Adipocyte (in vitro differentiated cells): ENCODE measurements at regions not wholly inside any gene's neighbourhood (a gene's known extent, or its start where the extent isn't known, plus 50 kb on each side); places are given as distances from the start of the nearest gene placed in this dataset.
"Not testable (repeated sequence)": the region's sequence is repeated elsewhere in the genome, so short reads cannot be mapped to it uniquely, and the experiment has no call there.

Experiments
- DNase-seq: peaks from one replicate; pipeline ENCODE4 v3.0.0-alpha.2; 2015; ENCODE audit warnings: low read depth
- H3K27me3 ChIP-seq: replicated peaks from 2 replicates; pipeline ENCODE4 v1.7.0; 2013; ENCODE audit warnings: mild to moderate bottlenecking, low read length, moderate library complexity; ENCODE audit not compliant: control insufficient read depth, insufficient read depth
- H3K36me3 ChIP-seq: 2 replicates; pipeline ENCODE4 v1.7.0; 2013; ENCODE audit warnings: low read length, mild to moderate bottlenecking, moderate library complexity; ENCODE audit not compliant: control insufficient read depth, insufficient read depth, severe bottlenecking
- H3K4me1 ChIP-seq: 2 replicates; pipeline ENCODE4 v1.7.0; 2013; ENCODE audit warnings: mild to moderate bottlenecking, low read length, moderate library complexity; ENCODE audit not compliant: control insufficient read depth, insufficient read depth
- H3K4me3 ChIP-seq: 2 replicates; pipeline ENCODE4 v1.7.0; 2013; ENCODE audit warnings: mild to moderate bottlenecking, low read length, moderate library complexity
- H3K9ac ChIP-seq: 2 replicates; pipeline ENCODE4 v1.7.0; 2013; ENCODE audit warnings: mild to moderate bottlenecking, low read length, moderate library complexity
- H3K9me3 ChIP-seq: 2 replicates; pipeline ENCODE4 v1.7.0; 2013; ENCODE audit warnings: mild to moderate bottlenecking, low read length, moderate library complexity; ENCODE audit not compliant: control insufficient read depth

- Histone ChIP-seq H3K36me3 (no peaks in the 10 kb centered on the region), H3K9ac (no peak overlapping the region), H3K9me3 (no peaks in the 10 kb centered on the region), H3K4me3 (no peak overlapping the region), H3K27me3 (no peaks in the 10 kb centered on the region), H3K4me1 (peaks cover 25% of the 10 kb centered on the region)
- no peak for DNase-seq
These were observed 120.4 kb upstream of the STX18 start for GRCh38 chr4:4662230-4662629.

GRCh38 chr4:4659871-4660651 is 118.2 kb upstream of the STX18 start:
- DNase-seq = peak; percentile 79

GRCh38 chr4:4658052-4658451 is 116.2 kb upstream of the STX18 start:
- H3K9me3 ChIP-seq = no peaks in the 10 kb centered on the region
- no peak overlapping the region for H3K9ac ChIP-seq
- H3K4me1 ChIP-seq = peaks cover 14% of the 10 kb centered on the region
- no peaks in the 10 kb centered on the region for H3K36me3 ChIP-seq
- H3K4me3 ChIP-seq = no peak overlapping the region
- no peaks in the 10 kb centered on the region for H3K27me3 ChIP-seq
- DNase-seq = no peak

More at GRCh38 chr4:4659871-4660651, 118.2 kb upstream of the STX18 start:
- no peaks in the 10 kb centered on the region for H3K27me3 ChIP-seq
- H3K4me3 ChIP-seq = no peak overlapping the region
- H3K36me3 ChIP-seq = no peaks in the 10 kb centered on the region
- peaks cover 14% of the 10 kb centered on the region for H3K4me1 ChIP-seq
- no peaks in the 10 kb centered on the region for H3K9me3 ChIP-seq
- peak overlapping the region; percentile 47 for H3K9ac ChIP-seq

GRCh38 chr4:4656977-4657376 is 115.1 kb upstream of the STX18 start:
- Histone ChIP-seq H3K4me1 (peaks cover 14% of the 10 kb centered on the region), H3K9me3 (no peaks in the 10 kb centered on the region), H3K4me3 (no peak overlapping the region), H3K36me3 (no peaks in the 10 kb centered on the region), H3K9ac (no peak overlapping the region), H3K27me3 (no peaks in the 10 kb centered on the region)
- no peak for DNase-seq

GRCh38 chr4:4655901-4656300 is 114.1 kb upstream of the STX18 start:
- H3K36me3 ChIP-seq = no peaks in the 10 kb centered on the region
- peaks cover 12% of the 10 kb centered on the region for H3K4me1 ChIP-seq
- DNase-seq = peak; percentile 33

GRCh38 chr4:4655011-4655410 is 113.2 kb upstream of the STX18 start:
- Histone ChIP-seq H3K27me3 (no peaks in the 10 kb centered on the region), H3K4me3 (no peak overlapping the region), H3K9ac (no peak overlapping the region), H3K36me3 (no peaks in the 10 kb centered on the region), H3K9me3 (no peaks in the 10 kb centered on the region), H3K4me1 (peaks cover 9% of the 10 kb centered on the region)
- no peak for DNase-seq

More at GRCh38 chr4:4655901-4656300, 114.1 kb upstream of the STX18 start:
- Histone ChIP-seq H3K4me3 (no peak overlapping the region), H3K9ac (no peak overlapping the region), H3K27me3 (no peaks in the 10 kb centered on the region), H3K9me3 (no peaks in the 10 kb centered on the region)

- H3K9me3 ChIP-seq = no peaks in the 10 kb centered on the region
- H3K9ac ChIP-seq = no peak overlapping the region
- no peak for DNase-seq
- no peak overlapping the region for H3K4me3 ChIP-seq
- no peaks in the 10 kb centered on the region for H3K36me3 ChIP-seq
- no peaks in the 10 kb centered on the region for H3K4me1 ChIP-seq
- no peaks in the 10 kb centered on the region for H3K27me3 ChIP-seq
These were observed 110.2 kb upstream of the STX18 start for GRCh38 chr4:4651811-4652755.

- Histone ChIP-seq H3K27me3 (no peaks in the 10 kb centered on the region), H3K9me3 (peaks cover 4% of the 10 kb centered on the region), H3K9ac (no peak overlapping the region), H3K4me1 (no peaks in the 10 kb centered on the region), H3K36me3 (no peaks in the 10 kb centered on the region), H3K4me3 (no peak overlapping the region)
- no peak for DNase-seq
These were observed 105.2 kb upstream of the STX18 start for GRCh38 chr4:4647041-4647440.

GRCh38 chr4:4645743-4646142 is 103.9 kb upstream of the STX18 start:
- Histone ChIP-seq H3K27me3 (no peaks in the 10 kb centered on the region), H3K4me1 (peaks cover 3% of the 10 kb centered on the region), H3K9me3 (peaks cover 4% of the 10 kb centered on the region), H3K36me3 (no peaks in the 10 kb centered on the region), H3K9ac (no peak overlapping the region), H3K4me3 (no peak overlapping the region)
- no peak for DNase-seq

- not testable (repeated sequence) for H3K4me1 ChIP-seq, DNase-seq, H3K9ac ChIP-seq, H3K4me3 ChIP-seq, H3K9me3 ChIP-seq, H3K27me3 ChIP-seq, H3K36me3 ChIP-seq
These were observed 102.4 kb upstream of the STX18 start for GRCh38 chr4:4644277-4644676.

GRCh38 chr4:4643743-4644142 is 101.9 kb upstream of the STX18 start:
- not testable (repeated sequence) for H3K27me3 ChIP-seq, H3K9ac ChIP-seq, H3K36me3 ChIP-seq, H3K4me1 ChIP-seq, H3K4me3 ChIP-seq, H3K9me3 ChIP-seq, DNase-seq
